OCI-LY3 (cell line): ENCODE measurements at regions not wholly inside any gene's neighbourhood (a gene's known extent, or its start where the extent isn't known, plus 50 kb on each side); places are given as distances from the start of the nearest gene placed in this dataset.

Experiments used
- CTCF ChIP-seq: fragments of 200-600, 300-600 bp; sonication (generic); IDR thresholded peaks from 2 replicates; pipeline ENCODE4 v1.5.1; 2014; ENCODE audit warnings: antibody characterized with exemption, low read length, low read depth
- EZH2phosphoT487 ChIP-seq: fragments of 200-600 bp; shearing (Covaris generic); IDR thresholded peaks from 2 replicates; pipeline ENCODE4 v1.6.1; 2018; ENCODE audit warnings: antibody characterized with exemption, mixed run types, low read depth

DNA sequence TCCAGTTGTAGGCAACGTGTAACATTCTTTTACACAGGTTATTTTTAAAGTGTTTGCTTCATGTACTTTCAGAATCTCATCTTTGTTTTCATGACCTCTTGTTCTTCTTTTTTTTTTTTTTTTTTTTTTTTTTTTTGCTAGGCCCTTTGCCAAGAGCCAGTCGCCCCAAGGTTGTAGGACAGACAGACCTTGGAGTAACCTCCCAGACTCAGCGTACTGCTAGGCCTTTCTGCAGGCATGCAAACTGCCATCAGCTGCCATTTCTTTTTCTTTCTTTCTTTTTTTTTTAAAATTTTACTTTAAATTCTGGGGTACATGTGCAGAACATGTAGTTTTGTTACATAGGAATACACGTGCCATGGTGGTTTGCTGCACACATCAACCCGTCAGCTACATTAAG, 452.3 kb upstream of the MDGA2 start:
- TF ChIP-seq CTCF (no peak), EZH2phosphoT487 (no peak)
